ENCODE measurements at regions not wholly inside any gene's neighbourhood (a gene's known extent, or its start where the extent isn't known, plus 50 kb on each side); places are given as distances from the start of the nearest gene placed in this dataset.

DNA sequence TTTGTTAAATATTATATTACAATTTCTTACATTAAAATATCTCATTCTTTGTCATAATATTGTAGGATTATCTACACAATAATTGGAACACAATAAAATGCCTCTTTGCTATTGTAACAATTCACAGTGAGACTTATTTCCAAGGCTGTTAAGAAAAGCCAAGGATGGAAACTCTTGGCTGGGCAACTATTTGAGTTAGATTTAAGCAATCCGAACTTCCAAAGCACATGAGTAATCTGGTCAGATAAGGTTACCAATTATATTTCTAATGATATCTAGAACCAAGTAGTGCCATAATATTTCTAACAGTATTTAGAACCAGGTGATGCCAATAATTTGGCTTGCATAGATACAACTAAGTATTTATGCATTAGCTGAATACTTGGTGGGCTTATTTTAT is 154.7 kb upstream of the KCNK2 start:
- no peak for DNase-seq

DNA sequence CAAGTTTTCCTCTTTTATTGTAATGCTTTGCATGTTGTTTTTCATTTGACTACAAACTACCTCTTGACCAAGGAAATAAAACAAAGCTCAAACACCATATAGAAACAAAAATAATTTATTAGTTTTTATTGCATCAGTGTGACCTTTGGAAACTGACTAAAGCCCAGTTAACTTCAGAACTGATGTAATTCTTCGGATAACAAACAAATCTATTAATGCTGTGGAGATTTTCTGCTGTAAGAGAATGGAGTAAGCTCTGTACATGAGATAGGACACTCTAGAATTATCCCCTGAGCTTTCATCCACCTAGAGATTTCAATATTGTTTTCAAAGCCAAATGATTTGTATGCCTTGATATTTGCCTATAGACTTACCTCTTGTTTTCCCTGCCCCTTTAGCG is 154.0 kb upstream of the KCNK2 start:
- no peak for DNase-seq

DNA sequence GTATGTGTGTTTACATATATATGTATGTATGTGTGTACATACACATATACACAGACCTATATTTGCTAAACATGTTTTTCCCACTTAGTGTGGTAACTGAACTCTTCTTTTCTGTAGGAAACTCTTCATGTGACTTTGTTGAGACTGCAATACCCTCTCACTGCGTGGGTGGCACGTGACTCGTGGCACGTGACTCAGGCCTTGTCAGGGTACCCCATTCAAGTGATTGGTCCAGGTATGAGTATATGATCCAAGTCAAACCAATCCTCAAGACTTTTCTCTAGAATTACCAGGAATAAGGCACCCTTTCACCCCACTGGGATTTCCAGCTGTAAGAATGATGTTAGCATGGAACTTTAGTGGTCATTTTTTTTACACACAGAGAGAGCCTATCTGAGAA is 149.2 kb upstream of the KCNK2 start:
- no peak for DNase-seq

DNA sequence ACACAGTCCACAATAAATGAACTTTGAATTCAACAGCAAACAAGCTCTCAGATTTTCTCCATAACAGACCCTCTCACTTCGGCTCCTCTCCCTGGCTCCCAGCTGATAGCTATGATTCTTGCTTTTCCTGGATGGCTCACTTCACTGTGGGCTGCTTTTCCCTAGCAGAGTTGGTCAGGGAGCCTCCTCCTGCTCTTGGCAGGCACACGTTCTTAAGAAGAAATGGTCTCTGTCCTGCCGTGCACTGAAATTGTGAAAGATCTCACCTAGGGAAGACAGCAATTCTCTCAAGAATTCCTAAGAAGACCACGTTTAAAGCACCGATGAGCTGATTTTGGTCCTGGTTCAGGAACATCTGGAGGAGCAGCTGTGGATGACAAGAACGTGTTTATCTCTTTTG is 148.5 kb upstream of the KCNK2 start:
- no peak for DNase-seq

DNA sequence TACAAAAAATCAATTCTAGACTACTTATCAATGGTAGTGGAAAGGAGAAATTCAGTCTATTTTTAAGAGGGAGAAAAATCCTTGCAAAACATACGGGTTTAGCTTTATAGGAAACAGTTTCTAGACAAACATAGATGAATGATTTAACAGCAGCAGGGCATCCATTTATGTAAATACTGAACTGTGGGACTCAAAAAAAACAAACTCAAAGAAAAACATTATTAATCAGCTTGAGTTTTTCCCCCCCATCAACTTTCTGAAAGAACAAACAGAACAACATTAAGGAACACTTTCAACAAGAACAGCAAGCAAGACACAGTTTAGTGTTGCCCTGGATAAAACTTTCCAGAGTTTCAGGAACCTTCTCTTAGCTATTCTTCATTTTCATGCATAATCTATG is 147.3 kb upstream of the KCNK2 start:
- DNase-seq = no peak

DNA sequence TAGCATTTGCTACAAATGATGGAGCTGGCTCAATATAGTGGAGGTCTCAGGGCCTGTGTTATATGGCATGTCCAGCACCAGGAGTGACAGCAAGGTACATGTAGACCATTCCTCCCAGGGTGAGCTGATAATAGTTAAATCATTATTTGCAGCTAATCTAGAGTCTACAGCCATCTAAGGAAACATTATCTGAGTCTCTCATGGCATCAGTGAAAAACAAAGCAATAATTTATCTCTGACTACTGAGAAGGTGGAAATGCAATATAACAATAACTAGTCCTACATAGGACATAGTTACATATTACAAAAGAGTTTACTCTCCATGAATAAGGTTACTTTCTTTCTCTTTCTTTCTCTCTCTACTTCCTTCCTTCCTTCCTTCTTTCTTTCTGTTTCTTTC is 143.4 kb upstream of the KCNK2 start:
- DNase-seq = no peak

DNA sequence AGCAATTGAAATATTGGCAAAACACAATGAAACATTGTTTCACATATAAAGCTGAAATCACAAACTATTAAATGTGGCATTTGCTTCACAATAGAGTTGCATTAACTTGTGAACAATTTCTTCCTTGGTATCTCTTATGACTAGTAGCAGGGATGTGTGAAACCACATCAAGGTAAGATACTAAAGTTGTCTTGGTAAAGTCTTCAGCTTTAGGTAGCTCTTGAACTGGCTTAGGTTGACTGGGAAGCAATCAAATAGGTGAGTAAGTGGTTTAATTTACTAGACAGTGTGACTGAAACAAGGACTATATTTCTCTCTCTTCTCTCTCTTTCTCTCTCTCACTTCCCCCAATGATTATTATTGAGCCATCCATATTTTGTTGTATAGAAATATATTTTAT is 141.5 kb upstream of the KCNK2 start:
- DNase-seq = no peak

DNA sequence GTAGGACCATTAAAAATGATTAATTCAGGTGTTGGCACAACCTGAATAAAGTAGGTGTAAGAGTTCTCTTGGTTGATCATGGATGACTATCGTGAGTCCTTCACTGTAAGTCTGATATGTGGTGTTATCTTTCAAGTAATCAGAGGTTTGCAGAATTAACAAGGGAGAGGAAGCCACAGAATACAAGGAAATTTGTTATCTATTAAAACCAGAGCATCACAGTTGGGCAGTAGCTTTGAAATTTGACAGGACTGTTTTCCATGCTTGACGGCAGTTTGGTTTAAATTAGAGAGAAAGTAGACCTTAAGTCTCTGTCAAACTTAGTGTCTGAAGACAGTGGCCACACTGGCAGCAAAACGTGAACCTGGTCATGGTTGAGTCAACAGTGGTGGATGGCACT is 139.5 kb upstream of the KCNK2 start:
- no peak for DNase-seq

DNA sequence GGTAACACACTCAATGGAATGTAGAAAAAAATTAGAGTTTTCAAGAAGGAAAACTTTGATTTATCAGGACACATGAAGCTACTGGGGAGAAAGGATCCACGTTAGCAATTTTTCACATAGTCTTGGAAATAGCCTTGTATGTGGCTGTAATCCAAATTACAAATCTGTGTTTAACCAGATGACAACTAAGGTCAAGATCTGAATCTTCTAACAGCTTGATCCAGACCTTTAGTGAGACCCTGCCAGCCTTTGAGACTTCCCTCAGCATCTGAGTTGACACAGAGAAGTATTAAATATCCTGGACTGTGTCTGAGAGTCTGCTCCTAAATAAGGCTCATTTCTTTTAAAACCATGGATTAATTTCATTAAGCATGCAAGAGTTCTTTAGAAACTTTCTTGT is 135.9 kb upstream of the KCNK2 start:
- DNase-seq = no peak

DNA sequence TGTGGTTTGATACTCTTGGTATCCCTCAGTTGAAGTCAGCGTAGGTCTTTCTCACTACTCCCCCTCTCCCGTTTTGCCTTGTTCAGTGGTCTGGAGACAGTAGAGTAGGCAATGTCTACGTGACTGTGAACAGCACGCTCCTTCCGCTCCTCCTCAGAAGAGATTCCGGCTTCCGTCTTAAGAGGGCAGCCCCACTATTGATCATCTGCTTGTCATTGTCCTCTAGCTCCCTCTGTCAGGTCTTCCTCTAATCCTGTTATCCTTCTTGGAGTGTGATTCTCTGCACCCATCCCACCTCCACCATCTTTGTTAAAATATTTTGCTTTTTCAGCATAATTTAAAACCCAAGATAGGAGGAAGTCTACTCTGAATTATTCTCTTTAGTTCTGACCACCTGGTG is 129.9 kb upstream of the KCNK2 start:
- no peak for DNase-seq

DNA sequence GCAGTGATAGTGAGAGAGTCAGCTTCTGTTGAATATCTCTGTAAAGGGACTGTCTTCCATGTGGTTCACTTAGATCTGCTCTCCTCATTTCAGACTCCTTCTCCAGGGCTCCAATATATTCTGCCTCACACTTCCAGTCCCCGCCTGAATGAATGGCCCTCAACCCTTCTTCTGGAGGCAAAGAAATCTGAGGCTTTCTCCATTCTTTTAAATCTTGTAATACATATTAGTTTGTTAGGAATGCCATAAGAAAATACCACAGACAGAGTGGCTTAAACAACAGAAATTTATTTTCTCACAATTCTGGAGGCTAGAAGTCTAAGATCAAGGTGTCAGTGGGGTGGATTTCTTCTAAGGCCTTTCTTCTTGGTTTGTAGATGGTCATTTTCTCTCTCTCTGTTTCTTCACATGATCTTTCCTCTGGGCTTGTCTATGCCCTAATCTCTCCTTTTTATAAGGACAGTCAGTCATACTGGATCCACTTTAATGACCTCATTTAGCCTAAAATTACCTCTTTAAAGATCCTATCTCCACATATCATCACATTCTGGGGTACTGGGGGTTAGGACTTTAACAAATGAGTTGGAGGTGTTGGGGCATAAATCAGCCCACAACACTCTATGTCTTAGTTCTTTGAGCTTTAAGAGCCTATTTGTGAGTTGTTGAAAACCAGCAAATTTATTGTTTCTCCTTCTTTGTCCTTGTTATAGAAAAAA is 128.5 kb upstream of the KCNK2 start:
- no peak for DNase-seq

DNA sequence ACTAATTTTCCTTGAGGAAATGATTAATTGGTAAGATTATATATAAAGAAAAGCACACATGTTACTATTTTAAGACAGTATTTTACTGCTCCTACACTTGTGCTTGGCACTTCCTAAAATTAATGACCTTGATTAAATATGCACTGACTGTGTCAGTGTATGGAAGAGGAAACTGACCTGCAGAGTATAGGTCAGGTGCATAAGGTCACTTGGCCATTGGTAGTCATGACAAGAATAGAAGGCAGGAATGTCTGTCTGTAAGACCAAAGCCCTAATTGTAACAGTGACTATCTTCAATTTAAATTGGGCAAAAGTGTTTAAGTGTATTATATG is 128.0 kb upstream of the KCNK2 start:
- no peak for DNase-seq

DNA sequence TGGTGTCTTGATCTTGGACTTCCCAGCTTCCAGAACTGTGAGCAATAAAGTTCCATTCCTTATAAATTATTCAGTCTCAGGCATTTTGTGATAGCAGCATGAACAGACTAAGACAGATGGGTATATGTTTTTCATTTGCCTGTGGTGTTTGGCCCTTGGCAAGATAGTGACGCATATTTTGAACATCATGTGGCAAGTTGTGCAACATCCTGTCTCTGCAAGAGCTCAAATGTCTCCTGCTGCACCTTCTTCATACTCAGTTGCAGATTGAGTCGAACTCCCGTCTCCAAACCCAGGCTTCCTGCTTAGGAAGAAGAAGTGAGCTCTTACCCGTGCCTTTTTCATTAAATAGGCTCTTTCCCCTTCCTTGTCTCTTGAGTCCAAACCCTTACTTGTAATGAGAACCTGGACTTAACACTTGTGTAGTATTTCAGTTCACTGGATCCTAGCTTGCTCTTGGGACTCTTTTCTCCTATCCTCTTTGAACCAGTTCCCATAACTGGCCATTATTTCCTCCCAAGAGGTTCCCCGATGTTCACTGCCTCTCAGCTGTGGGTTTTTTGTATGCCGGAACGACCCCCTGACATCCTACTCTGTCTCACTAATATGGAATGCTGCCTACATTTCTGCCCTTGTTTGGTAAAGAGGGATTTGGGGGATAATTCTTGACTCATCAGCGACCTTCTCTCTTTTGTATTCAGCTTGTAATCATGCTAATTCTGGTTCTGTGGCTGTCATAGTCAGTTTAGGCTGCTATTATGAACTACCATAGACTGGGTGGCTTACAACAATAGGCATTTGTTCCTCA is 125.0 kb upstream of the KCNK2 start:
- DNase-seq = no peak

DNA sequence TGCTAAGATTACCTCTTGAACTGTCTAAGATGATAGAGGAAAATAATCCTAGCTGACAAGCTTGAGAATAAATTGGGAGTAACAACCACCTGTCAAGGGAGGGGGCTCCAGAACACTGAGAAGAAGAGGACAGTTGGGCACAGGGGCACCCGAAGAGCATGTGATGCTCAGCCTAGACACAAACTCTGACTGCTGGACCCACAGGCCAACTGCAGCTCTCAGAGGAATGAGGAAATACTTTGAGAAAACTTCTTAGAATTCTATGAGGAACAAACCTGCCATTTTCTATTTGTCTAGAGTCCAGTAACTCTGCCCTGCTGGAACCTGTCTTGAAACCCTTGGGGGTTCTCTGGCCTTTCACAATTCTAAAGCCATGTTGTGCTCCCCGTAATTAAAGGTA is 124.1 kb upstream of the KCNK2 start:
- DNase-seq = no peak

DNA sequence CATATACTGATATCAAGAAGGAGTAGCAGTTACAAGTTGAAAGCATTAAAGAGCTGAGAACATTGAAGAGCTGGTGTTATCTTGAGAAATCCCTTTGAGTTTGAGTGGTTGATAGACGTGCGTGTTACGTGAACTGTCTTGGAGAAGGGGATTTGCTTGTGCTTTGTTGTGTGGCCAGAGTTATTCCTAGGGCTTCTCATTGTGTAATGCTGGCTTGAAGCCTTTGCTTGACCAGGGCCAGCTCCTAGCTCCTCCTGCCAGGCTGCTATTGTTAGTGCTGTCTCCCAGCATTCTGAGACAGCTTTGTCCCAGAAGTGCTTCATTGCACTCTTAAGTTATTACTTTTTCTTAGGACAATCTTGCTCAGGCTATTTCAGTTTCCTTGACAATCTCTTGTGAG is 116.2 kb upstream of the KCNK2 start:
- peak in 19 of 56 donors; percentile 0 to 46 (median 6) for DNase-seq

DNA sequence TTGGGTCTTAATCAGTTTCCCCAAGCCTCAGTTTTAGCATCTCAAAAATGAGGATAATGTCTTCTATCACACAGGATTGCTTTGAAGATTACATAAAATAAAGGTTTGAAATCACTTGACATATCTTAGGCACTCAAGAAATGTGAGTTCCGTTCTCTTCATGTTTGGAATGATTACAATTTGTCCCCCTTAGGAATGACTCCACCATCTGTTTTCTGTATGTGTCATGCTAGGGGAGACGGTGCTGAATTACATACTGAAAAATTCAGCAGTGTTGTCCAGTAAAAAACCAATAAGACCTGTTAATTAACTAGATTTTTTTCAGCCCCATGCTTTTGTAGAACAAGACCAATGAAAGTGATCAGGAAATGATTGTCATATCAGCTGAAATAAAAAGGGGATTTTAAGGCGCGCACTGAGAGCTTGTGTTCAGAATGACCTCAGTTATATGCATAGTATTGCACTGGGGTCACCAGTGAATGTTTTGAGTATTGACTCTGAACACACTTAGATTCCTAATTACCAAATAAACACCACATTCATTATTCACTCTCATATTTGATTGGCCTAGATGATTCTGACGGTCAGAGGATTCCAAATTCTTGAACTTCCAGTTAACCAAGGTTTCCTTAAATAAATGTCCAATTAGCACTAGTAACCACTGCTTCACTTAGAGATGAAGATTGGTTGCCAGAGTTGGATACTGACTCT is 114.5 kb upstream of the KCNK2 start:
- no peak for DNase-seq

DNA sequence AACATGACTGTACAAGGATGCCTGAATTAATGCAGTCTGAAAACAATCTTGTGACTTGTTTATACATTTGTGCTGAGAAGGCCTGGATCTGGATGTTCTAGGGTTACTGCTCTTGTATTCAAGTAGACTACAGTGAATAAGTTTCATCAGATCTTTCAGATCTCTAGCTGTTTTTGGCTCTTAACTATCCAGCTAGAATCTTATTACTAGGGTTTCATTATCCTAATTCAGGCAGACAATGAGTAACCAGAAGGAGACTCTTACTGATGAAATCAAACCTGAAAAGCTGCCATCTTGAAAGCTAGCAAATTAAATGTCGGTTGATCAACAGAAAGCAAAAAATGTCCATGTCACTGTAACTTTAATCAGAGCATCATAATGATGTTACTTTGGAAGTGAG is 112.5 kb upstream of the KCNK2 start:
- DNase-seq = no peak

DNA sequence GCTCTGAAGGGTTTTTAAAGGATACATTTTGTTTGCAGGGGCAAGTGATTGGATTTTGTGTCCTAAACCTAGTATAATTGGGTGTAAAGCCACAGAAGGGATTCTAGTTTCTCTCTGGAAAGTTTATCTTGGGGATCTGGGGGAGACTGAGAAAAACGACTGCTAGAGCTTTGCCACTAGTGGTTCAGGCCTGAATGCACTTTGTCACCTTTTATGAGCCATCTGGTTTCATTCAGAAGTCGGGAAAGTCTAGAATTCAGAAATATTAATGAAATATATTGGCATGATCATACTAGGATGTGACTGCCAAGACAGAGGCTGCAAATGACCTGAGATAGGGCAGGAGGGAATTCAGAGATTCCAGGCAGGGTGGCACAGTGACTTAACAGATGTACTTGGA is 111.5 kb upstream of the KCNK2 start:
- DNase-seq = no peak

DNA sequence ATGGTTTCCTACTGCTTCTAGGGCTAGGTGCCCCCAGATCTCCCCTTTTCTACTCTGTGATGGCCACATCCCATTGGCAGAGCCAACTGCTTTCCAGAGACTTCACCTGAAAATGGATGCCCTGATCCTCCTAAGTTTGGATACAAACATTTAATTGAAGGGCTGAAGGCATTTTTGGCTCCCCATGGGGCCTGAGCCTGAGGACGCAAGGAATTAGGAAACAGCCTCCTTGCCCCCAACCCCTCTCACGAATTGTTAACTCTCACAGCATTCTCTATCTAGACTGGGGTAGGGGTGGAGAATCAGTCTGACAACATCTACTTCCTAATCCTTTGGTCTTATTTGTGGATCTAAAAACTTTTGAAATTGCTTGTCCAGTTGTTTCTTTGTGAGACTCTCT is 108.5 kb upstream of the KCNK2 start:
- no peak for DNase-seq

DNA sequence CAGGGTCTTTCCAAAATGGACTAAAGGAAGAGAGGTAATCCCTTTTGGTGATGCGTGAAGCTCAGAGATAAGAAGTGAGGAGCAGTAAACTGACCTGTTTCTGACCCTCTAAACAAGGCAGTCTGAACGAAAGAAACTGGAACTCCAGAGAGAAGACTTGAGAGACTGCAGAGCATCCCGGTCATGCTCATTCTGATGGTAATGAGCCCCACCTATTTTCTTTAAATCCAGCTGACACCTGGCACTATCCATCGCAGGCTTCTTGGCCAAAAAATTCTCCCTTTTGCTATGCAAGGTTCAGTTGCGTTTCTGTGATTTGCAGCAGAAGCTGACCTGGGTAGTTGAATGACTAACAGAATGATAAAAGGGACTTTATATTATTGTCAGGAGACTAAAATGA is 105.9 kb upstream of the KCNK2 start:
- no peak for DNase-seq

DNA sequence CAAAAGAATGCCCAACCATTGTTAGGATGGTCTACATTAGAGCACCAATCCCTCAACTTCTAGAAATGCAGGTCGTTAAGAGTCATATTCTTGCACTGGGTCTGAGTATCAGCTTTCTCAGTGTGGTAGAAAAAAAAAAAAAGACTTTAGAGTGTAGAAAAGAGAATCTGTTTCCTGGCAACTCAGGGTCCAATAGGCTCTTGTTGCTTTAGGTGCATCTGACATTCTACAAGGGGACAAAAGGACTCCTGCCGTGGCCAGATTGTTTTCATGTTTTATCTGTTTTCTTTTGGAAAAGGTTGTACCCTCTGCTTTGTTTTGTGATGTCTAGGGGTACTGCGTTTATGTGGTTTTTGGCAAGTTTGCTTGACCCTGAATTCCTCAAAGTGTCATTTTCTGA is 105.4 kb upstream of the KCNK2 start:
- DNase-seq = no peak

DNA sequence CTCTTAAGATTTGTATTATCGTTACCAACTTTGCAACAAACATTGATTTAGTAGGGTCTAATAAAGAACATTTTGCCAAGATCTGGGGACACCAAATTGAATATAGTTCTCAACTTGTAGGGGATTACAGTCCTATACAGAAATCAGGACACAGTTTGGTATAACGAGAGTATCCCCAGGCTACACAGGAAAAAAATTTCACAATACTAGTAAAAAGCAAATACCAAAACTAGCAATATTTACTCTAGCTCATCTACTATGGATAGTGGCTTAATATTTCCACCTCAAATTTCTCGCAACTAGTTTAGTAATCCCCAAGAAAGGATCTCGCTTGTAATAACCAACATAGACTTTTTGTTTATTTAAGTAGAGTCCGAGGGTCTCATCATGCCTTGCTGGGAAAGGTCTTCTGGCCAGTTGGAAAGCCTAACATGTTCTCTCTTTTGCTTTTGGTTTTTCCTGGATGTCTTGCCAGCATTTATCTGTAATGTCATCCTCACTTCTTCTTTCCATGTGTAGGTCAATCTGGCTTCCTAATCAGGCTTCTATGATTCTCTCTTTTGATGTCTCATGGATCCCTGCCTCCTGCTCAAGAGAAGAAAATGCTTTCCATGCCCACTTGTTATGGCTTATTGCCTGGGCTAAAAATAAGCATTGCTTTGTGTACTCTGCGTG is 104.7 kb upstream of the KCNK2 start:
- no peak for DNase-seq
